ENCODE measurements at regions not wholly inside any gene's neighbourhood (a gene's known extent, or its start where the extent isn't known, plus 50 kb on each side); places are given as distances from the start of the nearest gene placed in this dataset.

- TF ChIP-seq, protein P1, sequence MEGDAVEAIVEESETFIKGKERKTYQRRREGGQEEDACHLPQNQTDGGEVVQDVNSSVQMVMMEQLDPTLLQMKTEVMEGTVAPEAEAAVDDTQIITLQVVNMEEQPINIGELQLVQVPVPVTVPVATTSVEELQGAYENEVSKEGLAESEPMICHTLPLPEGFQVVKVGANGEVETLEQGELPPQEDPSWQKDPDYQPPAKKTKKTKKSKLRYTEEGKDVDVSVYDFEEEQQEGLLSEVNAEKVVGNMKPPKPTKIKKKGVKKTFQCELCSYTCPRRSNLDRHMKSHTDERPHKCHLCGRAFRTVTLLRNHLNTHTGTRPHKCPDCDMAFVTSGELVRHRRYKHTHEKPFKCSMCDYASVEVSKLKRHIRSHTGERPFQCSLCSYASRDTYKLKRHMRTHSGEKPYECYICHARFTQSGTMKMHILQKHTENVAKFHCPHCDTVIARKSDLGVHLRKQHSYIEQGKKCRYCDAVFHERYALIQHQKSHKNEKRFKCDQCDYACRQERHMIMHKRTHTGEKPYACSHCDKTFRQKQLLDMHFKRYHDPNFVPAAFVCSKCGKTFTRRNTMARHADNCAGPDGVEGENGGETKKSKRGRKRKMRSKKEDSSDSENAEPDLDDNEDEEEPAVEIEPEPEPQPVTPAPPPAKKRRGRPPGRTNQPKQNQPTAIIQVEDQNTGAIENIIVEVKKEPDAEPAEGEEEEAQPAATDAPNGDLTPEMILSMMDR (IDR thresholded peaks at IDR 0.05; ENCODE audit: low read depth, low read length, poor library complexity, severe bottlenecking), result no peak
- no peak for TF ChIP-seq EZH2phosphoT487 (IDR thresholded peaks at IDR 0.05; ENCODE audit: borderline replicate concordance, low read length)
Measured at GRCh38 chr3:27560484-27561056, 76.4 kb upstream of the SLC4A7 start.
